B cell (primary cell): ENCODE measurements at regions not wholly inside any gene's neighbourhood (a gene's known extent, or its start where the extent isn't known, plus 50 kb on each side); places are given as distances from the start of the nearest gene placed in this dataset.

Experiments
- ATAC-seq: fragments of 200-7000 bp; cut with Tn5 transposase; one replicate; pipeline ENCODE4 v1.10.0; 2021; ENCODE audit warnings: low read depth, mild to moderate bottlenecking, moderate number of reproducible peaks, moderate library complexity
- CTCF ChIA-PET: fragments of 350-600 bp; sonication (Branson Sonifier 250); formaldehyde crosslinking; loops from one replicate; lab custom pipeline; 2021; ENCODE audit warnings: antibody characterized with exemption, inconsistent platforms; lab: Charles Lee
- POLR2A ChIA-PET: fragments of 350-600 bp; sonication (Branson Sonifier 250); formaldehyde crosslinking; loops from one replicate; lab custom pipeline; 2021; ENCODE audit warnings: antibody characterized with exemption; lab: Charles Lee
- DNase-seq: peaks from one replicate; pipeline ENCODE4 v3.0.0; 2013
- H2AFZ ChIP-seq: 2 replicates; pipeline ENCODE4 v1.6.1; 2012; ENCODE audit warnings: mild to moderate bottlenecking, low read depth, low read length; ENCODE audit not compliant: insufficient read depth, poor library complexity, severe bottlenecking
- H3K27ac ChIP-seq, 2 donors: 1 replicate in 1 of 2; 2 replicates in 1 of 2; pipeline ENCODE4 v1.5.1; 2012 to 2013; ENCODE audit warnings: low read length in 2 of 2, mild to moderate bottlenecking in 2 of 2, moderate library complexity in 1 of 2
- H3K27me3 ChIP-seq, 4 experiments: fragments of 200-600 bp in 1 of 4; sonication (generic) in 1 of 4; replicated peaks in 1 of 4; 1 replicate in 2 of 4; 2 replicates in 2 of 4; pipeline versions ENCODE4 v1.6.1 to v1.7.0; 2013 to 2016; ENCODE audit warnings: low read length in 3 of 4, mild to moderate bottlenecking in 2 of 4, mixed read lengths in 1 of 4, moderate library complexity in 1 of 4; ENCODE audit not compliant: insufficient read depth in 4 of 4, control insufficient read depth in 3 of 4; ENCODE audit errors: control extremely low read depth in 1 of 4
- H3K36me3 ChIP-seq, 2 experiments: replicated peaks in 1 of 2; 1 replicate in 1 of 2; 2 replicates in 1 of 2; pipeline versions ENCODE4 v1.6.1 to v1.7.1; 2013; ENCODE audit warnings: low read length in 1 of 2; ENCODE audit not compliant: insufficient read depth in 2 of 2, control insufficient read depth in 1 of 2; ENCODE audit errors: control extremely low read depth in 1 of 2, extremely low read depth in 1 of 2
- H3K4me1 ChIP-seq, 2 donors: fragments of 200-600 bp in 1 of 2; sonication (generic) in 1 of 2; 1 replicate in 1 of 2; 2 replicates in 1 of 2; pipeline versions ENCODE4 v1.5.1 to v1.6.1; 2013 to 2017; ENCODE audit warnings: low read length in 2 of 2; ENCODE audit not compliant: control insufficient read depth in 2 of 2, insufficient read depth in 2 of 2
- H3K4me2 ChIP-seq: replicated peaks from 2 replicates; pipeline ENCODE3; 2012; ENCODE audit warnings: mild to moderate bottlenecking, low read depth, low read length; ENCODE audit not compliant: poor library complexity, severe bottlenecking
- H3K4me3 ChIP-seq, 5 experiments: fragments of 200-600 bp in 1 of 5; sonication (generic) in 1 of 5; 1 replicate in 3 of 5; 2 replicates in 2 of 5; pipeline versions ENCODE4 v1.5.1 to v1.7.0; 2011 to 2016; ENCODE audit warnings: low read length in 4 of 5, mild to moderate bottlenecking in 4 of 5, low read depth in 2 of 5, control low read depth in 1 of 5, moderate library complexity in 1 of 5; ENCODE audit not compliant: insufficient read depth in 1 of 5; ENCODE audit errors: control extremely low read depth in 1 of 5, extremely low read depth in 1 of 5
- H3K79me2 ChIP-seq: fragments of 200-600 bp; sonication (generic); one replicate; pipeline ENCODE4 v1.6.0; 2016; ENCODE audit warnings: low read length; ENCODE audit not compliant: control insufficient read depth, insufficient read depth
- H3K9ac ChIP-seq: fragments of 200-600 bp; sonication (generic); 2 replicates; pipeline ENCODE4 v1.6.1; 2017; ENCODE audit warnings: mild to moderate bottlenecking, low read length, moderate library complexity
- H3K9me3 ChIP-seq, 3 donors: one replicate each; pipeline versions ENCODE4 v1.6.1 to v1.7.1; 2013; ENCODE audit warnings: low read length in 2 of 3; ENCODE audit not compliant: control insufficient read depth in 2 of 3, insufficient read depth in 1 of 3; ENCODE audit errors: control extremely low read depth in 1 of 3
- H4K20me1 ChIP-seq: 2 replicates; pipeline ENCODE4 v1.6.0; 2012; ENCODE audit warnings: mild to moderate bottlenecking, low read length; ENCODE audit not compliant: insufficient read depth, control insufficient read depth, poor library complexity, severe bottlenecking
- H3K27ac Mint-ChIP-seq: one replicate; pipeline ENCODE4 v1.8.0; 2021; ENCODE audit warnings: mixed read lengths
- H3K27me3 Mint-ChIP-seq: one replicate; pipeline ENCODE4 v1.8.0; 2021; ENCODE audit warnings: mixed read lengths
- H3K4me1 Mint-ChIP-seq: one replicate; pipeline ENCODE4 v1.8.0; 2021; ENCODE audit warnings: mixed read lengths
- H3K4me3 Mint-ChIP-seq: one replicate; pipeline ENCODE4 v1.8.0; 2021; ENCODE audit warnings: mixed read lengths
- H3K9me3 Mint-ChIP-seq: one replicate; pipeline ENCODE4 v1.8.0; 2022; ENCODE audit warnings: mixed read lengths; ENCODE audit not compliant: insufficient read depth
- CTCF ChIP-seq: fragments of 200-600 bp; IDR thresholded peaks from one replicate; pipeline ENCODE4 v1.8.0; 2022; ENCODE audit warnings: antibody characterized with exemption, mild to moderate bottlenecking
- EZH2 ChIP-seq: IDR thresholded peaks from 2 replicates; pipeline ENCODE4 v1.6.1; 2012; ENCODE audit warnings: borderline replicate concordance, low read depth, mild to moderate bottlenecking, moderate library complexity, low read length; ENCODE audit not compliant: insufficient read depth, poor library complexity, severe bottlenecking
- WGBS: methylation state at CpG from one replicate; pipeline ENCODE4 v1.1.5; 2013; ENCODE audit warnings: missing lambda C conversion rate; ENCODE audit not compliant: insufficient coverage; 5-methylcytosine and 5-hydroxymethylcytosine counted together
- intact Hi-C: fragments of 100-400 bp; cut with micrococcal nuclease; formaldehyde crosslinking; loops from one replicate; pipeline ENCODE4 v1.10.0; 2022

GRCh38 chr1:236334893-236335545, 53.3 kb upstream of the ERO1B start:
- CTCF ChIA-PET = no interaction called here
- intact Hi-C loops = no loop called here
- Histone ChIP-seq H3K79me2 (no peaks in the 10 kb centered on the region), H3K9me3 (no peaks in the 10 kb centered on the region), H3K36me3 (no peaks in the 10 kb centered on the region), H2AFZ (no peak overlapping the region), H3K4me3 (no peak overlapping the region), H4K20me1 (no peaks in the 10 kb centered on the region), H3K9ac (no peak overlapping the region), H3K4me1 (no peaks in the 10 kb centered on the region), H3K27ac (no peak overlapping the region), H3K27me3 (no peaks in the 10 kb centered on the region), H3K4me2 (no peak overlapping the region)
- POLR2A ChIA-PET = no interaction called here
- Mint-ChIP-seq H3K4me3 (no peak overlapping the region), H3K9me3 (no peaks in the 10 kb centered on the region), H3K27me3 (peaks cover 19% of the 10 kb centered on the region), H3K4me1 (no peaks in the 10 kb centered on the region), H3K27ac (no peak overlapping the region)
- no peak for DNase-seq
- no peak for TF ChIP-seq CTCF
- no peak for TF ChIP-seq EZH2
- no peak for ATAC-seq
- 86% methylated on average over 7 of the region's 10 CpGs for WGBS

GRCh38 chr1:236332092-236332758, 50.5 kb upstream of the ERO1B start:
- no peak overlapping the region for H3K9ac ChIP-seq
- TF ChIP-seq CTCF (no peak), EZH2 (no peak)
- peaks cover 8% of the 10 kb centered on the region for H3K27me3 Mint-ChIP-seq
- H3K9me3 Mint-ChIP-seq = no peaks in the 10 kb centered on the region
- ATAC-seq = no peak
- H2AFZ ChIP-seq = no peak overlapping the region
- H3K9me3 ChIP-seq = no peaks in the 10 kb centered on the region
- H3K79me2 ChIP-seq = no peaks in the 10 kb centered on the region
- no peaks in the 10 kb centered on the region for H3K36me3 ChIP-seq
- intact Hi-C loops = no loop called here
- H3K4me2 ChIP-seq = no peak overlapping the region
- H3K27ac Mint-ChIP-seq = no peak overlapping the region
- no peak for DNase-seq
- ChIA-PET CTCF (no interaction called here), POLR2A (no interaction called here)
- no peaks in the 10 kb centered on the region for H3K4me1 Mint-ChIP-seq
- no peaks in the 10 kb centered on the region for H3K27me3 ChIP-seq
- H3K4me1 ChIP-seq = no peaks in the 10 kb centered on the region
- WGBS = 89% methylated on average over 16 of the region's 16 CpGs
- H3K4me3 ChIP-seq = no peak overlapping the region
- no peak overlapping the region for H3K4me3 Mint-ChIP-seq
- H3K27ac ChIP-seq = no peak overlapping the region
- H4K20me1 ChIP-seq = no peaks in the 10 kb centered on the region
